GM12878 (cell line): ENCODE measurements at regions not wholly inside any gene's neighbourhood (a gene's known extent, or its start where the extent isn't known, plus 50 kb on each side); places are given as distances from the start of the nearest gene placed in this dataset.

Experiments
- ATF3 ChIP-seq: IDR thresholded peaks from 2 replicates; pipeline ENCODE4 v1.6.1; 2011; ENCODE audit warnings: low read depth, mild to moderate bottlenecking, low read length, moderate library complexity, borderline replicate concordance; ENCODE audit errors: extremely low read depth
- CREM ChIP-seq: IDR thresholded peaks from 2 replicates; pipeline ENCODE4 v1.6.1; 2014; ENCODE audit warnings: antibody characterized with exemption, low read depth
- CTCF ChIP-seq, 3 experiments: IDR thresholded peaks in 2 of 3; conservative IDR thresholded peaks in 1 of 3; 2 replicates each; pipeline ENCODE4 v1.5.1; 2011; ENCODE audit warnings: low read depth in 3 of 3, low read length in 3 of 3, mild to moderate bottlenecking in 3 of 3, control low read depth in 2 of 3, moderate library complexity in 2 of 3, inconsistent platforms in 1 of 3, mixed read lengths in 1 of 3; ENCODE audit not compliant: control insufficient read depth in 2 of 3, insufficient read depth in 1 of 3; ENCODE audit errors: extremely low read depth in 1 of 3
- EED ChIP-seq: sonication (generic); IDR thresholded peaks from 2 replicates; pipeline ENCODE4 v1.6.1; 2016; ENCODE audit warnings: antibody characterized with exemption, low read depth
- EP300 ChIP-seq, 2 experiments: fragments of 150-350 bp in 1 of 2; IDR thresholded peaks; 2 replicates each; pipeline ENCODE4 v1.6.1; 2011 to 2012; ENCODE audit warnings: low read depth in 2 of 2, low read length in 2 of 2, borderline replicate concordance in 1 of 2, improper control_type of control experiment in 1 of 2, inconsistent platforms in 1 of 2; ENCODE audit not compliant: control insufficient read depth in 1 of 2
- KDM1A ChIP-seq: fragments of 200-600 bp; sonication (generic); IDR thresholded peaks from 2 replicates; pipeline ENCODE4 v1.6.1; 2016; ENCODE audit warnings: borderline replicate concordance
- MXI1 ChIP-seq: fragments of 150-350 bp; IDR thresholded peaks from 2 replicates; pipeline ENCODE4 v1.6.1; 2011; ENCODE audit warnings: low read depth, mild to moderate bottlenecking, inconsistent platforms, low read length, improper control_type of control experiment
- NR2C2 ChIP-seq: IDR thresholded peaks from 2 replicates; pipeline ENCODE4 v1.6.1; 2011; ENCODE audit warnings: borderline replicate concordance, low read depth; ENCODE audit not compliant: control insufficient read depth, insufficient read length
- POLR2AphosphoS5 ChIP-seq: IDR thresholded peaks from 2 replicates; pipeline ENCODE4 v1.6.1; 2011; ENCODE audit warnings: mild to moderate bottlenecking, low read length, inconsistent platforms
- SUZ12 ChIP-seq: fragments of 200-600 bp; sonication (generic); IDR thresholded peaks from one replicate; pipeline ENCODE4 v1.6.1; 2018; ENCODE audit warnings: antibody characterized with exemption, mild to moderate bottlenecking; ENCODE audit not compliant: unreplicated experiment
- YY1 ChIP-seq: IDR thresholded peaks from 2 replicates; pipeline ENCODE4 v1.6.1; 2011; ENCODE audit warnings: low read depth, mild to moderate bottlenecking, low read length
- ZNF274 ChIP-seq: IDR thresholded peaks from one replicate; pipeline ENCODE4 v1.8.0; 2011; ENCODE audit not compliant: insufficient read length, insufficient read depth

GRCh38 chr12:16458521-16459078 lies 111.2 kb downstream of the MGST1 start:
- TF ChIP-seq POLR2AphosphoS5 = no peak
- TF ChIP-seq CREM = no peak
- no peak for TF ChIP-seq KDM1A
- TF ChIP-seq CTCF (IDR thresholded peaks at IDR 0.05 in 2 of 3, conservative IDR thresholded peaks at IDR 0.05 in 1 of 3; ENCODE audit: control insufficient read depth in 2 of 3, extremely low read depth in 1 of 3, insufficient read depth in 1 of 3, low read depth in 3 of 3, low read length in 3 of 3) = no peak
- TF ChIP-seq NR2C2 = no peak
- TF ChIP-seq YY1 = no peak
- no peak for TF ChIP-seq EED
- TF ChIP-seq SUZ12 = no peak
- TF ChIP-seq ATF3 = no peak
- TF ChIP-seq ZNF274 = no peak
- TF ChIP-seq MXI1 = no peak
- no peak for TF ChIP-seq EP300 (IDR thresholded peaks at IDR 0.05; ENCODE audit: borderline replicate concordance in 1 of 2, control insufficient read depth in 1 of 2, low read depth in 2 of 2, low read length in 2 of 2)
